ENCODE measurements at regions not wholly inside any gene's neighbourhood (a gene's known extent, or its start where the extent isn't known, plus 50 kb on each side); places are given as distances from the start of the nearest gene placed in this dataset.

GRCh38 chr2:199509403-199509802 lies 51.7 kb upstream of the SATB2 start:
- no peaks in the 10 kb centered on the region for H3K9me3 Mint-ChIP-seq (ENCODE audit: unreplicated experiment)
- H3K4me1 Mint-ChIP-seq (ENCODE audit: unreplicated experiment), result no peaks in the 10 kb centered on the region
- no peak overlapping the region for H3K4me3 Mint-ChIP-seq (ENCODE audit: unreplicated experiment)
- H3K27me3 Mint-ChIP-seq (ENCODE audit: unreplicated experiment), result no peaks in the 10 kb centered on the region
- no peaks in the 10 kb centered on the region for H3K36me3 Mint-ChIP-seq (ENCODE audit: low read depth, unreplicated experiment)
- no peak overlapping the region for H3K27ac Mint-ChIP-seq (ENCODE audit: unreplicated experiment)
- no peak for DNase-seq (ENCODE audit: low spot score)
- no peak for TF ChIP-seq CTCF (IDR thresholded peaks at IDR 0.05; ENCODE audit: unreplicated experiment)
